IMR-90 (cell line): ENCODE measurements at regions not wholly inside any gene's neighbourhood (a gene's known extent, or its start where the extent isn't known, plus 50 kb on each side); places are given as distances from the start of the nearest gene placed in this dataset.

Experiments used
- ATAC-seq: fragments of 200-7000 bp; cut with Tn5 transposase; 2 replicates; pipeline ENCODE4 v1.9.1; 2020; ENCODE audit warnings: low read depth, mild to moderate bottlenecking, moderate library complexity
- BruUV-seq: library from RNA; stranded (reverse); fragments of 400-500 nt; replicated peaks from 2 replicates; lab custom pipeline; 2021; lab: Mats Ljungman, UMichigan
- CTCF ChIA-PET: fragments of 300-600 bp; formaldehyde crosslinking; extraction: SDS; loops from one replicate; lab custom pipeline; 2021; ENCODE audit warnings: antibody characterized with exemption; lab: Yijun Ruan, JAX
- POLR2A ChIA-PET: fragments of 300-600 bp; sonication (Branson Sonifier 250); formaldehyde crosslinking; loops from one replicate; lab custom pipeline; 2022; ENCODE audit warnings: antibody characterized with exemption; ENCODE audit not compliant: unreplicated experiment; lab: Charles Lee
- DNase-seq: peaks from one replicate; pipeline ENCODE4 v3.0.0; 2013
- H2AFZ ChIP-seq: replicated peaks from 2 replicates; pipeline ENCODE3; 2013; ENCODE audit warnings: low read length, mild to moderate bottlenecking; ENCODE audit not compliant: poor library complexity
- H2AK5ac ChIP-seq: 2 replicates; pipeline ENCODE4 v1.6.1; 2013; ENCODE audit warnings: low read depth, low read length, inconsistent platforms
- H2AK9ac ChIP-seq: replicated peaks from 2 replicates; pipeline ENCODE3; 2013; ENCODE audit warnings: mild to moderate bottlenecking, low read depth, low read length, moderate library complexity; ENCODE audit not compliant: poor library complexity
- H2BK120ac ChIP-seq: 2 replicates; pipeline ENCODE4 v1.6.1; 2013; ENCODE audit warnings: low read depth, low read length, inconsistent platforms
- H2BK15ac ChIP-seq: 3 replicates; pipeline ENCODE4 v1.6.1; 2013; ENCODE audit warnings: low read depth, low read length, inconsistent platforms
- H2BK20ac ChIP-seq: 2 replicates; pipeline ENCODE4 v1.6.1; 2013; ENCODE audit warnings: low read depth, mild to moderate bottlenecking, inconsistent platforms, low read length, moderate library complexity
- H2BK5ac ChIP-seq: 2 replicates; pipeline ENCODE4 v1.6.1; 2013; ENCODE audit warnings: mild to moderate bottlenecking, low read depth, low read length, inconsistent platforms; ENCODE audit not compliant: poor library complexity, severe bottlenecking
- H3K14ac ChIP-seq: replicated peaks from 2 replicates; pipeline ENCODE4 v1.6.1; 2013; ENCODE audit warnings: low read depth, low read length, inconsistent platforms
- H3K18ac ChIP-seq: 2 replicates; pipeline ENCODE4 v1.6.1; 2013; ENCODE audit warnings: low read depth, low read length, control low read depth
- H3K23ac ChIP-seq: 2 replicates; pipeline ENCODE4 v1.6.1; 2013; ENCODE audit warnings: low read depth, low read length, inconsistent platforms
- H3K27ac ChIP-seq: 2 replicates; pipeline ENCODE4 v1.5.1; 2013; ENCODE audit warnings: mild to moderate bottlenecking, control low read depth, low read length; ENCODE audit not compliant: insufficient read depth
- H3K27me3 ChIP-seq: 2 replicates; pipeline ENCODE4 v1.6.1; 2013; ENCODE audit warnings: low read length; ENCODE audit not compliant: control insufficient read depth, insufficient read depth
- H3K36me3 ChIP-seq: 2 replicates; pipeline ENCODE4 v1.6.1; 2013; ENCODE audit warnings: low read length, mixed read lengths; ENCODE audit not compliant: control insufficient read depth, insufficient read depth
- H3K4ac ChIP-seq: 2 replicates; pipeline ENCODE4 v1.6.1; 2013; ENCODE audit warnings: low read depth, low read length, inconsistent platforms
- H3K4me1 ChIP-seq: 2 replicates; pipeline ENCODE4 v1.6.1; 2013; ENCODE audit warnings: low read length, mixed read lengths; ENCODE audit not compliant: control insufficient read depth, insufficient read depth
- H3K4me2 ChIP-seq: 2 replicates; pipeline ENCODE4 v1.6.1; 2013; ENCODE audit warnings: low read depth, mild to moderate bottlenecking, control low read depth, low read length, moderate library complexity
- H3K4me3 ChIP-seq: 2 replicates; pipeline ENCODE4 v1.5.1; 2013; ENCODE audit warnings: low read depth, mild to moderate bottlenecking, control low read depth, low read length, moderate library complexity; ENCODE audit not compliant: insufficient read depth
- H3K56ac ChIP-seq: 2 replicates; pipeline ENCODE4 v1.6.1; 2013; ENCODE audit warnings: low read length, inconsistent platforms; ENCODE audit not compliant: insufficient read depth; ENCODE audit errors: extremely low read depth
- H3K79me1 ChIP-seq, 2 experiments: 2 replicates each; pipeline ENCODE4 v1.6.1; 2013; ENCODE audit warnings: low read length in 2 of 2, inconsistent platforms in 1 of 2, low read depth in 1 of 2
- H3K9ac ChIP-seq: 2 replicates; pipeline ENCODE4 v1.6.1; 2013; ENCODE audit warnings: low read depth, low read length, control low read depth
- H3K9me1 ChIP-seq: 2 replicates; pipeline ENCODE4 v1.6.1; 2013; ENCODE audit warnings: low read length, inconsistent platforms; ENCODE audit not compliant: insufficient read depth
- H3K9me3 ChIP-seq: 2 replicates; pipeline ENCODE4 v1.6.1; 2013; ENCODE audit warnings: low read length; ENCODE audit not compliant: control insufficient read depth, insufficient read depth
- H4K20me1 ChIP-seq: 2 replicates; pipeline ENCODE4 v1.6.1; 2013; ENCODE audit warnings: low read length, inconsistent platforms; ENCODE audit not compliant: insufficient read depth
- H4K5ac ChIP-seq: 2 replicates; pipeline ENCODE4 v1.6.1; 2013; ENCODE audit warnings: mild to moderate bottlenecking, low read depth, low read length, control low read depth
- H4K8ac ChIP-seq, 2 experiments: 2 replicates each; pipeline ENCODE4 v1.6.1; 2013; ENCODE audit warnings: low read depth in 2 of 2, low read length in 2 of 2, control low read depth in 1 of 2, inconsistent platforms in 1 of 2
- H4K91ac ChIP-seq: 2 replicates; pipeline ENCODE4 v1.6.1; 2013; ENCODE audit warnings: low read depth, low read length, inconsistent platforms; ENCODE audit not compliant: insufficient read depth
- CEBPB ChIP-seq: IDR thresholded peaks from 2 replicates; pipeline ENCODE4 v1.6.1; 2012; ENCODE audit warnings: low read depth, low read length, improper control_type of control experiment
- CHD1 ChIP-seq: IDR thresholded peaks from 2 replicates; pipeline ENCODE4 v1.6.1; 2012; ENCODE audit warnings: low read depth, low read length, improper control_type of control experiment
- CTCF ChIP-seq: conservative IDR thresholded peaks from 2 replicates; pipeline ENCODE4 v1.5.1; 2012; ENCODE audit warnings: mild to moderate bottlenecking, low read depth, low read length, improper control_type of control experiment
- MAFK ChIP-seq: IDR thresholded peaks from 2 replicates; pipeline ENCODE4 v1.6.1; 2012; ENCODE audit warnings: low read depth, low read length, improper control_type of control experiment
- MAZ ChIP-seq: IDR thresholded peaks from 2 replicates; pipeline ENCODE4 v1.6.1; 2012; ENCODE audit warnings: low read depth, mild to moderate bottlenecking, low read length, improper control_type of control experiment, moderate library complexity, borderline replicate concordance
- NFE2L2 ChIP-seq: fragments of 150-350 bp; IDR thresholded peaks from 2 replicates; pipeline ENCODE4 v1.6.1; 2016; ENCODE audit warnings: low read depth, mild to moderate bottlenecking, low read length
- RCOR1 ChIP-seq: IDR thresholded peaks from 2 replicates; pipeline ENCODE4 v1.6.1; 2012; ENCODE audit warnings: mild to moderate bottlenecking, low read length, improper control_type of control experiment; ENCODE audit not compliant: insufficient replicate concordance
- RFX5 ChIP-seq: IDR thresholded peaks from 2 replicates; pipeline ENCODE4 v1.8.0; 2012; ENCODE audit warnings: low read depth, mild to moderate bottlenecking, low read length, moderate library complexity
- WGBS, 2 experiments: methylation state at CpG; one replicate each; pipeline versions ENCODE4 v1.1.5 to v1.1.7; 2013; ENCODE audit warnings: missing lambda C conversion rate in 2 of 2; ENCODE audit not compliant: insufficient read length in 1 of 2; ENCODE audit errors: extremely low coverage in 2 of 2; 5-methylcytosine and 5-hydroxymethylcytosine counted together
- dilution Hi-C: fragments of 300-500 bp; cut with HindIII; formaldehyde crosslinking; loops from one replicate; pipeline ENCODE4 v1.14.3; 2018; ENCODE audit warnings: low sequenced_read_pairs; ENCODE audit not compliant: unreplicated experiment
- in situ Hi-C: fragments of 300-500 bp; cut with MboI; formaldehyde crosslinking; loops from 3 replicates; pipeline ENCODE4 v1.14.3; 2019; ENCODE audit warnings: low sequenced_read_pairs, inconsistent platforms, mixed read lengths
- intact Hi-C: fragments of 100-400 bp; cut with micrococcal nuclease; formaldehyde crosslinking; loops from 2 replicates; pipeline ENCODE4 v1.10.0; 2022
- TF ChIP-seq, protein P1 (sequence below): fragments of 150-350 bp; IDR thresholded peaks from 2 replicates; pipeline ENCODE4 v1.6.1; 2016; ENCODE audit warnings: low read depth, mild to moderate bottlenecking, low read length, moderate library complexity, borderline replicate concordance
- TF ChIP-seq, protein P2 (sequence below): fragments of 150-350 bp; IDR thresholded peaks from 2 replicates; pipeline ENCODE4 v1.6.1; 2017; ENCODE audit warnings: mild to moderate bottlenecking, antibody characterized with exemption, low read length, low read depth

DNA sequence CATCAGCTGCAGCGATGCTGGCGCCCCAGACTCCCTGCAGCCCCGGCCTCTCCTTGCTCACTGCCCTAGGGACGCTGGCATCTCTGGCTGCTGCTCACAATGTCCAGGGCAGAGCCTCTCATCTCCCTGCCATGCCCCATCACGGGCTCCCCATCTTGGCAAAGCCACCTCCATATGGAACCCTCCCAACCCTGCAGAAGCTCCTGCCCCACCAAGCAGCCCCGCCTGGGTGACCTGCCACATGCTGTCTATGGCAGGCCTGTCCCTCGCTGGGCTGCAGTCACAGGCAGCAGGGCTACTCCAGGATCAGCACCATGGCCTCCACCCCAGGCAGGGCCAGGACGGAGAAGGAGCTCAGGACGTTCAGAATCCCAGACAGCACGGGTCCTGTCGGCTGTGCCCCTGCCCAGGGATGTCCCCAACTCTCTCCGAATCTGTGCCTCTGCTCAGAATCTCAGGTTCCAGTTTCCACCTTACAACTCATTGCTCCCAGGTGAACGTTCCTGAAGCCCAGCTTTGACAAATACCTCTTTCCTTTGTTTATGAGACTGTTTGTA is 58.4 kb downstream of the PLXNA1 start:
- H3K4me2 ChIP-seq = no peak overlapping the region
- no peak overlapping the region for H2AK9ac ChIP-seq
- CTCF ChIA-PET = no interaction called here
- no peak overlapping the region for H2AK5ac ChIP-seq
- H3K23ac ChIP-seq = no peak overlapping the region
- H3K9me1 ChIP-seq = no peaks in the 10 kb centered on the region; the same call in 1 of the 2 replicates
- in situ Hi-C loops = no loop called here
- 79% methylated on average over 4 of the region's 13 CpGs; no CpG with 5 or more reads in 1 of the 2 experiments for WGBS, 2 experiments
- no peak overlapping the region for H3K18ac ChIP-seq
- H2BK15ac ChIP-seq = no peak overlapping the region
- POLR2A ChIA-PET = no interaction called here
- no peak overlapping the region for H4K8ac ChIP-seq
- H2BK5ac ChIP-seq = no peak overlapping the region
- no peak overlapping the region for H3K4me3 ChIP-seq
- H2BK120ac ChIP-seq = no peak overlapping the region
- DNase-seq (no peak), ATAC-seq (no peak)
- H4K20me1 ChIP-seq = no peaks in the 10 kb centered on the region; the same call in 1 of the 2 replicates
- no peak overlapping the region for H3K9ac ChIP-seq
- peaks cover 10% of the 10 kb centered on the region for H3K27me3 ChIP-seq
- no peak overlapping the region for H2AFZ ChIP-seq
- H3K36me3 ChIP-seq = no peaks in the 10 kb centered on the region
- H3K4me1 ChIP-seq = peaks cover 3% of the 10 kb centered on the region; the same call in 1 of the 2 replicates
- H3K9me3 ChIP-seq = no peaks in the 10 kb centered on the region
- no peak overlapping the region for H3K14ac ChIP-seq
- H4K91ac ChIP-seq = no peak overlapping the region
- no TSS peak for BruUV-seq
- no peak overlapping the region for H4K5ac ChIP-seq
- no peak overlapping the region for H3K27ac ChIP-seq
- dilution Hi-C loops = no loop called here
- no peaks in the 10 kb centered on the region for H3K79me1 ChIP-seq
- H3K56ac ChIP-seq = no peak overlapping the region
- H2BK20ac ChIP-seq = no peak overlapping the region
- intact Hi-C loops = no loop called here
- TF ChIP-seq, protein P1, sequence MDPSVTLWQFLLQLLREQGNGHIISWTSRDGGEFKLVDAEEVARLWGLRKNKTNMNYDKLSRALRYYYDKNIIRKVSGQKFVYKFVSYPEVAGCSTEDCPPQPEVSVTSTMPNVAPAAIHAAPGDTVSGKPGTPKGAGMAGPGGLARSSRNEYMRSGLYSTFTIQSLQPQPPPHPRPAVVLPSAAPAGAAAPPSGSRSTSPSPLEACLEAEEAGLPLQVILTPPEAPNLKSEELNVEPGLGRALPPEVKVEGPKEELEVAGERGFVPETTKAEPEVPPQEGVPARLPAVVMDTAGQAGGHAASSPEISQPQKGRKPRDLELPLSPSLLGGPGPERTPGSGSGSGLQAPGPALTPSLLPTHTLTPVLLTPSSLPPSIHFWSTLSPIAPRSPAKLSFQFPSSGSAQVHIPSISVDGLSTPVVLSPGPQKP = no peak
- TF ChIP-seq RCOR1 = no peak
- TF ChIP-seq RFX5 = no peak
- TF ChIP-seq, protein P2, sequence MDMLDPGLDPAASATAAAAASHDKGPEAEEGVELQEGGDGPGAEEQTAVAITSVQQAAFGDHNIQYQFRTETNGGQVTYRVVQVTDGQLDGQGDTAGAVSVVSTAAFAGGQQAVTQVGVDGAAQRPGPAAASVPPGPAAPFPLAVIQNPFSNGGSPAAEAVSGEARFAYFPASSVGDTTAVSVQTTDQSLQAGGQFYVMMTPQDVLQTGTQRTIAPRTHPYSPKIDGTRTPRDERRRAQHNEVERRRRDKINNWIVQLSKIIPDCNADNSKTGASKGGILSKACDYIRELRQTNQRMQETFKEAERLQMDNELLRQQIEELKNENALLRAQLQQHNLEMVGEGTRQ = no peak
- no peak for TF ChIP-seq MAZ
- TF ChIP-seq CHD1 = no peak
- no peak for TF ChIP-seq NFE2L2
- no peak for TF ChIP-seq CEBPB
- TF ChIP-seq MAFK = no peak
- no peak for TF ChIP-seq CTCF
- H3K4ac ChIP-seq = no peak overlapping the region
